ENCODE measurements at regions not wholly inside any gene's neighbourhood (a gene's known extent, or its start where the extent isn't known, plus 50 kb on each side); places are given as distances from the start of the nearest gene placed in this dataset.
"Not testable (repeated sequence)": the region's sequence is repeated elsewhere in the genome, so short reads cannot be mapped to it uniquely, and the experiment has no call there.

DNA sequence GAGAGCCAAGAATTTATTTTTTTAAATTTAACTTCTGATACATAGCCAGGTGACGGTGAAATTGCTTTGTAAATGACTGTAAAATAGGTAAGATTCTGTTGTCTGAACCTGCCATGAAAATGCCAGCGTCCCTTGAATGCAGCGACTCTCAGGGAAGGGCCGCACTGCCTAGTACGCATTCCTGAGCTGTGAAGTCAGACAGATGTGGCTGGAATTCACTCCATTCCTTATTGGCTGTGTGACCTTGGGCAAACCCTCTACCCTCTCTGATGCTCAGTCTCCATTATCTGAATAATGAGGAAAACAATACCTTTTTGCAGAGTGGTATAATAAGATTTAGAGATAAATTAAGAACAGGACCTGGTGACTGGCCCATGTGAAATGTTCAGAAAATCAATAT is 167.1 kb upstream of the DAB1 start:
- Mint-ChIP-seq H3K27ac (no peak overlapping the region), H3K27me3 (peaks cover 3% of the 10 kb centered on the region), H3K36me3 (no peaks in the 10 kb centered on the region), H3K9me3 (no peaks in the 10 kb centered on the region), H3K4me3 (no peak overlapping the region), H3K4me1 (no peaks in the 10 kb centered on the region)

- Mint-ChIP-seq H3K4me1 (no peaks in the 10 kb centered on the region), H3K27ac (no peak overlapping the region), H3K36me3 (no peaks in the 10 kb centered on the region), H3K9me3 (no peaks in the 10 kb centered on the region), H3K27me3 (peaks cover 2% of the 10 kb centered on the region), H3K4me3 (no peak overlapping the region)
Observed at GRCh38 chr1:57586842-57587241, 163.0 kb upstream of the DAB1 start.

DNA sequence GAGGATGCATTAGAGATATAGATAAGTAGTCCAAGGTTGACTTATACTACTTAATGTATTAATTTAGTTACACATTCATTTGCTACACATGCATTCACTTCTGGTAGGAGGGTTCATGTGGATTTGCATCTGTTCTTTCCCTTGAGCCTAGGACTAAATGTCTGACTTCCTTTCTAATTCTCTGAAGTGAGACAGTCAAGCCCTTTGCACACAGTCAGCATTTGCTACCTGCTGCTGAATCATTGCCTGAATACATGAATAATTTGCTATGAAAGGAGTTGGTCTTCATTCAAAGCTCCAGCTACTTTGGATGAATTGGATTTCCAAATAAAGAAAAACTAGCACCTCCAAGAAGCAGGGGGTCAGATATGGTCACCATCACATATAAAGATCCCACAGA is 154.8 kb upstream of the DAB1 start:
- H3K27ac Mint-ChIP-seq: no peak overlapping the region
- no peaks in the 10 kb centered on the region for H3K27me3 Mint-ChIP-seq
- H3K9me3 Mint-ChIP-seq: no peaks in the 10 kb centered on the region
- H3K36me3 Mint-ChIP-seq: no peaks in the 10 kb centered on the region
- H3K4me3 Mint-ChIP-seq: no peak overlapping the region
- no peaks in the 10 kb centered on the region for H3K4me1 Mint-ChIP-seq

DNA sequence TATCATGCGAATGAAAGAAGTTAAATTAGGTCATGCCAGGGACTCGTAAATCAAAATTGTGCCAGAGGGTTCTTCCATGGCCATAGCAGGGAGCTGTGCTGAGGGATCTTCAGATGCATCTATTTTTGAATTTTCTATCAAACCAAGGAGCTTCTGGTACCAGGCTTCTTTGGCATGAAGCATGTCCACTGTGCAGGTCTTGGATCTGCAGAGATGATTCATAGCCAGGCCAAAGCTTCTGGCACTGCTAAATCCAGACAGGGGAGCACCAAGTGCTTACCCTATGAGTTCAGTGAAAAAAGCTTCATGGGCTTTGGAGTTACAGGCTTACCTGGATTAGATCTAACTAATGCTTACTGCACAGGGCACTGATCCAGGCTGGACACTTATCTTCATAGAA is 154.2 kb upstream of the DAB1 start:
- Mint-ChIP-seq H3K9me3 (no peaks in the 10 kb centered on the region), H3K27ac (no peak overlapping the region), H3K4me1 (no peaks in the 10 kb centered on the region), H3K27me3 (no peaks in the 10 kb centered on the region), H3K36me3 (no peaks in the 10 kb centered on the region), H3K4me3 (no peak overlapping the region)

GRCh38 chr1:57576756-57577155 is 152.9 kb upstream of the DAB1 start:
- Mint-ChIP-seq H3K27me3 (no peaks in the 10 kb centered on the region), H3K4me3 (no peak overlapping the region), H3K4me1 (no peaks in the 10 kb centered on the region), H3K9me3 (no peaks in the 10 kb centered on the region), H3K27ac (no peak overlapping the region), H3K36me3 (no peaks in the 10 kb centered on the region)

- no peaks in the 10 kb centered on the region for H3K9me3 Mint-ChIP-seq
- H3K27me3 Mint-ChIP-seq: no peaks in the 10 kb centered on the region
- H3K36me3 Mint-ChIP-seq: no peaks in the 10 kb centered on the region
- no peaks in the 10 kb centered on the region for H3K4me1 Mint-ChIP-seq
- H3K4me3 Mint-ChIP-seq: no peak overlapping the region
- no peak overlapping the region for H3K27ac Mint-ChIP-seq
Observed at GRCh38 chr1:57572016-57572415, 148.2 kb upstream of the DAB1 start.

- not testable (repeated sequence) for H3K27ac Mint-ChIP-seq, H3K9me3 Mint-ChIP-seq, H3K4me3 Mint-ChIP-seq, H3K4me1 Mint-ChIP-seq, H3K27me3 Mint-ChIP-seq, H3K36me3 Mint-ChIP-seq
Observed at GRCh38 chr1:57558066-57558465, 134.2 kb upstream of the DAB1 start.

DNA sequence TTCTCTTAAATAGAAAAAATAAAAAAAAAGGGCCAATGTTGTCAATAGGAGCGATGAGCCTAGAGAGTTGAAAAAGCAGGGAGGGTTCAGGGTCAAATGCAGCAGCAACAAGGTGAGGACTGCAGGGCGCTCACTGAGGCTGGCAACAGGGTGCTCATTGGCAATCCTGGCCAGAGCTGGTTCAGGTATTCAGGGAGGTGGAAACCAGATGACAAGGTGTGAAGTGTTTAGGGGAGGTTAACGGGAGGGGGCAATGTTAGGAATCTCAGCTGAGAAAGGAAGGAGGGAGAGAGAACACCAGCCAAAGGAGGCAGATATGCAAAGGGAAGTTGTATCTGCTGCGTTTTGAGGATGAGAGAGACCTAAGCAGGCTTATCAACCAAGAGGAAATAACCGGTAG is 129.8 kb upstream of the DAB1 start:
- Mint-ChIP-seq H3K27me3 (no peaks in the 10 kb centered on the region), H3K9me3 (peaks cover 4% of the 10 kb centered on the region), H3K4me3 (no peak overlapping the region), H3K36me3 (no peaks in the 10 kb centered on the region), H3K4me1 (no peaks in the 10 kb centered on the region), H3K27ac (no peak overlapping the region)

- peaks cover 2% of the 10 kb centered on the region for H3K27me3 Mint-ChIP-seq
- peaks cover 4% of the 10 kb centered on the region for H3K9me3 Mint-ChIP-seq
- H3K27ac Mint-ChIP-seq: no peak overlapping the region
- H3K4me3 Mint-ChIP-seq: no peak overlapping the region
- no peaks in the 10 kb centered on the region for H3K36me3 Mint-ChIP-seq
- no peaks in the 10 kb centered on the region for H3K4me1 Mint-ChIP-seq
Observed at GRCh38 chr1:57551476-57551875, 127.6 kb upstream of the DAB1 start.

DNA sequence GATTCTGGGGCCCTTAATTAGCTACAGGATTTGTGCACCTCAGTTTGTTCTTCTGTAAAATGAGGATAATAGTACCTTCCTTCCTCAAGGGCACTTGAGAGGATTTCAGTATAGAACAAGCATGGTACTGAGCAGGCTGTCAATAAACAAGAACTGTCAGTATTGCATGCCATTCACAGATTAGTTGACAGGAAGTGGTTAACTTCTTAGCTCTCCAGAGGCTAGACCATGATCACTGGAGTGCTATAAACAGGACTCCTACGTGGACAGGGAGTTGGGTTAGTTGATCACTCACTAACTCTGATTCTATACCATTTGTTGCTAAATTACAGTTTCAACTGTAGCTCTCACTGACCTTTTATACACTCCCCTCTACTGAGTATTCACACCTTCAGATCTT is 126.2 kb upstream of the DAB1 start:
- peaks cover 2% of the 10 kb centered on the region for H3K27me3 Mint-ChIP-seq
- H3K4me1 Mint-ChIP-seq: no peaks in the 10 kb centered on the region
- no peak overlapping the region for H3K27ac Mint-ChIP-seq
- H3K36me3 Mint-ChIP-seq: no peaks in the 10 kb centered on the region
- no peak overlapping the region for H3K4me3 Mint-ChIP-seq
- peaks cover under 1% of the 10 kb centered on the region for H3K9me3 Mint-ChIP-seq

DNA sequence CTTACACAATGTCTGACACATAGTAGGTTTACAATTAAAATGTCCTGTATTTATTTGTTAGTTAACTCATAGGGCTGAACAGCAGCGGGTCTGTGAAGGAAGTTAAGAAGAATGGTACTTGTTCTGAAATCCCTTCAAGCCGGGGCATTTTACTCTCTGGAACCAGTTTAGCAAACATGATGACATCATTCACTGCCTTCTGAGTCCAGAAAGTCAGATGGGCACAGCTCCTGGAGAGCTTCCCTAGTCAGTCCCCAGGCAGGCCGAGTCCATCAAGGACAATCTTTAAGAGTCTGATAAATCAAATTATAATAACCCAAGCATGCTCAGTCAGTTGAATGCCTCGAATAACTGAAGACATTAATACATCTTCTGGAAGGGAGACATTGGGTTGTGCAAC is 125.4 kb upstream of the DAB1 start:
- no peaks in the 10 kb centered on the region for H3K36me3 Mint-ChIP-seq
- H3K4me1 Mint-ChIP-seq: no peaks in the 10 kb centered on the region
- no peak overlapping the region for H3K4me3 Mint-ChIP-seq
- H3K27ac Mint-ChIP-seq: no peak overlapping the region
- H3K27me3 Mint-ChIP-seq: peaks cover 2% of the 10 kb centered on the region
- H3K9me3 Mint-ChIP-seq: peaks cover 3% of the 10 kb centered on the region

- Mint-ChIP-seq H3K4me3 (no peak overlapping the region), H3K4me1 (no peaks in the 10 kb centered on the region), H3K27me3 (peaks cover 2% of the 10 kb centered on the region), H3K27ac (no peak overlapping the region), H3K9me3 (peaks cover 3% of the 10 kb centered on the region), H3K36me3 (no peaks in the 10 kb centered on the region)
Observed at GRCh38 chr1:57546549-57547330, 122.9 kb upstream of the DAB1 start.

- no peak overlapping the region for H3K27ac Mint-ChIP-seq
- peaks cover 12% of the 10 kb centered on the region for H3K9me3 Mint-ChIP-seq
- no peaks in the 10 kb centered on the region for H3K36me3 Mint-ChIP-seq
- peaks cover 2% of the 10 kb centered on the region for H3K27me3 Mint-ChIP-seq
- H3K4me1 Mint-ChIP-seq: no peaks in the 10 kb centered on the region
- no peak overlapping the region for H3K4me3 Mint-ChIP-seq
Observed at GRCh38 chr1:57544345-57544744, 120.5 kb upstream of the DAB1 start.

- H3K36me3 Mint-ChIP-seq: no peaks in the 10 kb centered on the region
- H3K27ac Mint-ChIP-seq: no peak overlapping the region
- peaks cover 8% of the 10 kb centered on the region for H3K9me3 Mint-ChIP-seq
- H3K4me3 Mint-ChIP-seq: no peak overlapping the region
- H3K27me3 Mint-ChIP-seq: peaks cover 1% of the 10 kb centered on the region
- no peaks in the 10 kb centered on the region for H3K4me1 Mint-ChIP-seq
Observed at GRCh38 chr1:57536749-57537423, 113.0 kb upstream of the DAB1 start.

- Mint-ChIP-seq H3K4me3 (no peak overlapping the region), H3K9me3 (peaks cover 11% of the 10 kb centered on the region), H3K4me1 (no peaks in the 10 kb centered on the region), H3K27ac (no peak overlapping the region), H3K27me3 (peaks cover under 1% of the 10 kb centered on the region), H3K36me3 (no peaks in the 10 kb centered on the region)
Observed at GRCh38 chr1:57532299-57532698, 108.4 kb upstream of the DAB1 start.

- not testable (repeated sequence) for H3K4me1 Mint-ChIP-seq, H3K4me3 Mint-ChIP-seq, H3K27me3 Mint-ChIP-seq, H3K36me3 Mint-ChIP-seq, H3K27ac Mint-ChIP-seq
- peaks cover 11% of the 10 kb centered on the region for H3K9me3 Mint-ChIP-seq
Observed at GRCh38 chr1:57530911-57531260, 107.0 kb upstream of the DAB1 start.
